HG03060 (cell line): ENCODE measurements at regions not wholly inside any gene's neighbourhood (a gene's known extent, or its start where the extent isn't known, plus 50 kb on each side); places are given as distances from the start of the nearest gene placed in this dataset.
"Not testable (repeated sequence)": the region's sequence is repeated elsewhere in the genome, so short reads cannot be mapped to it uniquely, and the experiment has no call there.

ENCODE experiments used
- ATAC-seq: cut with Tn5 transposase; IDR thresholded peaks from one replicate; pipeline ENCODE4 v1.9.1; 2021; ENCODE audit warnings: low read depth, moderate number of reproducible peaks; ENCODE audit not compliant: unreplicated experiment

GRCh38 chr3:176275113-176275512 is 922.2 kb downstream of the TBL1XR1 start:
- no peak for ATAC-seq

DNA sequence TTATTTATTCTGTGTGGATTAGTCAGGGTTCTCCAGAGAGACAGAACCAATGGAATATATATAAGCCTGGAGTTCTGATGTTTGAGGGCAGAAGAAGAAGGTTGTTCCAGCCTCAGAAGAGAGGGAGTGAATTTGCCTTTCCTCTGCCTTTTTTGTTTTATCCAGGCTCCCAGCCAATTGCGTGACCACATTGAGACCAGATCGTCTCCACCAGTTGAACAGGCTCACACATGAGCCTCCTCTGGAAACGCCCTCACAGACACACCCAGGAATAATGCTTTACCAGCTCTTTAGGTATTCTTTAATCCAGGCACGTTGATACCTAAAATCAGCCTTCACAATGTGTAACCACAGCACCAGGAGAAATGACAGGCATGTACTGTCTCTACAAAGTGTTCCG is 923.1 kb downstream of the TBL1XR1 start:
- no peak for ATAC-seq

DNA sequence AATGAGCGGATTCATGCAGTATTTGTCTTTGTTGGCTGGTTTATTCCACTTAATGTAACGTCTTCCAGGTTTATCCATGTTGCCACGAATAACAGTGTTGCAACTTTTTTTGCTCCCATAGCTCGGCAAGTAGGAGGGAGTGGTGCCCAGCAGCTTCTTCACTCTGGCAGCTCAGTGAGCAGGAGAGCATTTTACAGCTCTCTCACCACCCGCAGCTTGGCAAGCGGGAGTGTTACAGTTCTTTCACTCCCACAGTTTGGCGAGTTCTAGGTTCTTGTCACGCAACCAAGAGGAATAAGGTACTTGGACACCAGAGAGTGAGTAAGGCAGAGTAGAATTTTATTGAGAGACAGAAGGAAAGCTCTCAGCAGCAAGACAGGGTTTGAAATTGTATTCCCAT is 935.2 kb downstream of the TBL1XR1 start:
- no peak for ATAC-seq

DNA sequence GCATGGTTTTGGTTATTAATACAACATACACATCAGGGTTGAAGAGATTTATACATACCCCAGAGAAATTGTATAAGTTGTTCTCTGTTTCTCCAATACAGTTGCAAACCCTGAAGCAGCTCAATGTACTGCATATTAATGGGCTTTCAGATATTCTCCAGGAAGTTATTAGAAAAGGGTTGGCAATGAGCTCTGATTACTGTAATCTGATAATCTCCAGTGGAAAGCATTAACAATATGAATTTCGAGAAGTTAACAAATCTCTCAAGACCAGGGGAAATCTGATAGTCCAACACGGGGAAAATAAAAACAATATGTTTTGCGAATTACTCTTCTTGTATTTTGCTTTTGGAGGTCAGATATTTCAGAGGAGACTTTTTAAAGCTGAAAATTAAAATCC is 950.1 kb downstream of the TBL1XR1 start:
- ATAC-seq, result no peak

GRCh38 chr3:176219970-176220369 is 977.3 kb downstream of the TBL1XR1 start:
- ATAC-seq, result no peak

- ATAC-seq, result no peak
Observed at GRCh38 chr3:176214758-176215157, 982.5 kb downstream of the TBL1XR1 start.

GRCh38 chr3:176213314-176213713 is 984.0 kb downstream of the TBL1XR1 start:
- not testable (repeated sequence) for ATAC-seq

- ATAC-seq, result no peak
Observed at GRCh38 chr3:176208915-176209314, 988.4 kb downstream of the TBL1XR1 start.

DNA sequence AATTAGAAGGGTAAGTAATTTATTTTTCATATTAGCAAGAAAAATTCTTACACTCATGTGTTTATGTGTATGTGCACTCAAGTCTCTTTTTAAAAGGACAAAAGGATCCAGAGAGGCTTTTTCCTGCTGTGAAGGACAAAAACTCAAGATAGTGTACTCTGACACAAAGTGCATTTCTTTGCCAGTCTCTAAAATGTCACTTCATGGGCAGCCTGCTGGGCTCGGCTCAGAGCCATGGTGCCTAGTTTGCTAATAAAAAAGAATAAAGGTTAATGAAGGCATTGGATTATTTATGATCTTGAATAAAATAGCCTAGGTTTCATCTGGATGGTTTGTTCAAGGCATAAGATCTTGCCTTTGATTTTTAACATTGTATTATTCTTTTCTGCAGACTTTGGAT is 989.0 kb downstream of the TBL1XR1 start:
- no peak for ATAC-seq

DNA sequence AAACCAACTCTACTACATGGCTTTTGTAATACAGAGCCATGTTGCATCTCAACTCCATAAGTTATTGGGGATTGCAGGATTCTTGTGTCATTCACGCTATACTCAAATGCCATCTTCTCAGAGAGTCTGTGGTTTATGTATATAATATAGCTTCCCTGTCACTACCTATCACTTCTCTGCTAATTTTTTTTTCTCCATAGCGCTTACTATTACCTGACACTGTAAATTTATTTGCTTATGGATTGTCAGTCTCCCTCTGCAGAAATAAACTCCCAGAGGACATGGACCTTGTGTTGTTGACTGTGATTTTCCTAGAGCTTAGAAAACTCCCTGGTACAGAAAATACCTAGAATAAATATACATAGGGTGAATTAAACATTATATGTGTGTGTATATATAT is 990.5 kb downstream of the TBL1XR1 start:
- ATAC-seq, result no peak

DNA sequence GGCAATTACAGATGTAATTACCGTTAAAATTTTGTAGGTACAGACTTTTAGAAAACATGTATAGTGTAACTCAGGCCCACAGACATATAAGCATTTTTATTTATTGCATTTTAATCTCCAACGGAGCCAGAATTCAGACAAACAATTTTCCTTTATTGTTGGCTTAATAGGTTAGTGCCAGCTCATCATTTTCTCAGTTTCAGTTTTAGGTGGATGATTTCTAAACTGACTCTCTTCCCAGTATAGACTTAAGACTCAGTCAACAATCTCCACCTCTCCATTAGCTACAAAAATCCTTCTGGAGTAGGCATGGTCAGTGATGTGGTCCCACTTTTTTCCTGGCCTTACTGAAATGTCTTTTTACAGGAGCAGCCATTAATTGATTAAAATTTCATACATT is 994.6 kb downstream of the TBL1XR1 start:
- no peak for ATAC-seq

GRCh38 chr3:176193032-176193730 is 1004.1 kb downstream of the TBL1XR1 start:
- ATAC-seq, result no peak

- no peak for ATAC-seq
Observed at GRCh38 chr3:176190755-176191154, 1006.5 kb downstream of the TBL1XR1 start.

- no peak for ATAC-seq
Observed at GRCh38 chr3:176183181-176183580, 1014.1 kb downstream of the TBL1XR1 start.

DNA sequence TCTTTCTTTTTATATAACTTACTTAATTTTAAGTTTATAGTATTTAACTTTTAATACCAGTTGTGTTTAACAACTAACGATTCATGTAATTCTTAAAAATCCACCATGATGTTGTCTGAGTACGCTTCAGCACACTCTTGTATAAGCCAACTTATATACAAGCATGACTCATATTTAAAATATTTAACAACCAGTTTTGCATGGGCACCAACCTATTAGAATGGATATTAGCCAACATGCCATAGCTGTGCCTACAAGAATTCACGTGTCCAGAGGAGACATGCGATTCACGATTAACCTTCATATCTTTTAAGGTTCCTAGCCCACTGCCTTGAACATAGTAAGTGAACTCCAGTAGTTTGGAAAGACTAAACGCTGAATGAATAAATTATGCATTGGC is 1023.2 kb downstream of the TBL1XR1 start:
- ATAC-seq, result no peak

DNA sequence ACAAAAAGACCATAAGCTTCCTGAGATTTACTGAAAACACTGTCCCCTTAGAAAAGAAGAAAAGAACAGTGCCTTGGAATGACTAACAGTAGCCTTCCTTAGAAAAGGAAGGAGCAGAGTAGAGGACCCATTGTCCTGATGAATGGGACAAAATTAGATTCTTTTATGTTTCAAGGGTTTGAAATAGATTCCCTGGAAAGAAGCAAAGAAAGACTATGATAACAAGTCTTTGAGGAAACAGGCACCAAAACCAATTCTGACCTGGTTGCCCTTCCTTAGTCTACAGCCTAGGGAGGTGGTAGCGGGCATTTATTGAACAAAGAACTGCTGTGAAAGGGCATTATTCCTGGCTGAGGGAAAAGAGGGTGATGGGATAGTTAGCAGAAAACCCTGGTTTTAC is 1024.8 kb downstream of the TBL1XR1 start:
- no peak for ATAC-seq

DNA sequence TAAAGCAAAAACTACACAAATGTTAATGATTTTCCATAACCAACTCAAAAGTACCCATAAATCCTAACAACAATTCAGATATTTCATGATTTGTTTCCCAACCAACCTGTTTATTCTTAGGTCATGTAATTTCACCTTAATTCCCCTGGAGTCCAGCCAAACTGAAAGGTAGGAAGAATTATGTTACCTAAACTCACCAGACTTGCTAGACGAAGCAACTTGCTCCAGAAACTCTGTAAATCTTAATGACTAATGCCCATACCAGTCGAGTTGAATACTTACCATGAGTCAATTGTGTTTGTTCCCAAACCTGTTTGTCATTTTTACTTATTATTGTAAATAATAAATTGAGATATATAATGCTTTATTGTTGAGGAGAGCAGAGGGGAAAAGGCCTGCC is 1030.0 kb downstream of the TBL1XR1 start:
- no peak for ATAC-seq

DNA sequence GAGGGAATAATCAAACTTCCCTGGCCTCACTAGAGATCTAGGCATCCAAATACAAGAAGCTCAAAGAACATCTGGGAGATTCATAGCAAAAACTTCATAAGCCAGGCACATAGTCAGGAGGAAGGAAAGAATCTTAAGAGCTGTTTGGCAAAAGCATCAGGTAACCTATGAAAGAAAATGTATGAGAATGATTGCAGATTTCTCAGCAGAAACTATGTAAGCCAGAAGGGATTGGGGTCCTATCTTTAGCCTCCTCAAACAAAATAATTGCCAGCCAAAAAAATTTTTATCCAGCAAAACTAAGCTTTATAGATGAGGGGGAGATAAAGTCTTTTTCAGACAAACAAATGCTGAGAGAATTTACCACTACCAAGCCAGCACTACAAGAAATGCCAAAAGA is 1036.3 kb downstream of the TBL1XR1 start:
- no peak for ATAC-seq

DNA sequence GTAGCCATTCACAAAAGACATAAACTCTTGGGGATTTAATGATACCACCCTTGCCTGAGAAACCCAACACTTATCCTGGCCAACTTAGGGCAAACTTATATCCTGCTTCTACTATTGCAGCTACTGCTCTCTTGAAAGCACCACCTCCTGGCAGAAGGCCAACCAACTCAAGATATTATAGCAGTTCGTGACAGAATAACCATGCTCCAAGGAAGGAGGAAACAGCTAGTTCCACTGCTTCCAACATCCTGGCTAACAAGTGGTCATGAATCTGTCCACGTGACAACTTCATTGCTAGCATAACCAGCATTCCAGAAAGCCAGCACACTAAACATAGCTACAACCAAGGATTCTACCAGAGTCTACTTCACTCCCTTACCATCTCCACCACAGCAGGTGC is 1037.5 kb downstream of the TBL1XR1 start:
- ATAC-seq, result no peak

GRCh38 chr3:176155012-176155411 is 1042.3 kb downstream of the TBL1XR1 start:
- no peak for ATAC-seq

DNA sequence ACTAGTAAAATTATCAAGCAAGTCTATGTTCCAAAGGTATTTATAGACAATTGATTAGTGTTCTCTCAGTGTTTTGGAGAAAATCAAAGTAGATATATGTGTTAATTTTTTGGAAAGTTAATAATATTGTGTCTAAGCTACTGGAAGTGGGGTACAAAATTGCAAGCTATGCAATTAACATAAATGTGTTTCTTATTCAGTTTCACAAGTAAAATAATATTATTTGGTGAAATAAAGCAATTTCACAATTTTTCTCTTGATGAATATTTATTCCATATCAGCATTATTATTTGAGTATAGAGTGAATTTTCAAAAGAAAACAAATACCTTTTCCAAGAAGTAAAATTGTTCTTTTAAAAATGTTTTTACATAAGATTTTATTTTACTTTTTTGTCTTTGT is 1047.7 kb downstream of the TBL1XR1 start:
- ATAC-seq, result no peak

GRCh38 chr3:176147251-176147650 is 1050.0 kb downstream of the TBL1XR1 start:
- no peak for ATAC-seq

DNA sequence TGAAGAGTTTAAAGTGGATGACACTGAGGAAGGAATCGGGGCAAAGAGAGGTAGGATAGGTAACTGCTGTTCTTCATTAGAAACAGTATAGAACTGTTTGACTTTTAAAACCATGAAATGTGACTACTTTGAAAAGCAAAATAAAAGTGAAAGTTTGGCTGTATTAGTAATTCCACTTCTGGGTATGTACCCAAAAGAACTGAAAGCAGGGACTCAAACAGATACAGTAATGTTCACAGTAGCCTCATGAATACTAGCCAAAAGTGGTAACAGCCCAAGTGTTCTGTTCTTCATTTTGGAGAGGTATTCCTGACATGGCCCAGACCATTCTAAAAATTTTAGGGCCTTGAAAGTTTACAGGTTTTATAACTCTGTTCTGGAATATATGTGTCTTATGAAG is 1055.4 kb downstream of the TBL1XR1 start:
- ATAC-seq, result no peak
